ENCODE measurements at regions not wholly inside any gene's neighbourhood (a gene's known extent, or its start where the extent isn't known, plus 50 kb on each side); places are given as distances from the start of the nearest gene placed in this dataset.

GRCh38 chr11:31873124-31873523 lies 62.0 kb upstream of the PAX6 start:
- TF ChIP-seq CTCF (conservative IDR thresholded peaks at IDR 0.05; ENCODE audit: low read depth, low read length) = no peak
- no peak for TF ChIP-seq EZH2 (IDR thresholded peaks at IDR 0.05; ENCODE audit: borderline replicate concordance, low read depth, low read length, poor library complexity, severe bottlenecking)

Measured in A673 (cell line).